GM21723 (cell line): ENCODE measurements at regions not wholly inside any gene's neighbourhood (a gene's known extent, or its start where the extent isn't known, plus 50 kb on each side); places are given as distances from the start of the nearest gene placed in this dataset.
"Not testable (repeated sequence)": the region's sequence is repeated elsewhere in the genome, so short reads cannot be mapped to it uniquely, and the experiment has no call there.

Source experiments
- ATAC-seq: cut with Tn5 transposase; IDR thresholded peaks from one replicate; pipeline ENCODE4 v1.9.1; 2021; ENCODE audit warnings: mild to moderate bottlenecking, moderate library complexity; ENCODE audit not compliant: unreplicated experiment

GRCh38 chrX:121832446-121832845 is 785.0 kb downstream of the GLUD2 start:
- ATAC-seq: no peak

GRCh38 chrX:121836000-121836399 is 788.6 kb downstream of the GLUD2 start:
- no peak for ATAC-seq

- ATAC-seq: no peak
Measured at GRCh38 chrX:121851033-121851432, 803.6 kb downstream of the GLUD2 start.

- ATAC-seq: no peak
Measured at GRCh38 chrX:121853762-121854613, 806.6 kb downstream of the GLUD2 start.

- ATAC-seq: no peak
Measured at GRCh38 chrX:121854614-121854911, 807.2 kb downstream of the GLUD2 start.

- ATAC-seq: no peak
Measured at GRCh38 chrX:121858867-121859647, 811.6 kb downstream of the GLUD2 start.

- ATAC-seq: no peak
Measured at GRCh38 chrX:121863976-121864375, 816.6 kb downstream of the GLUD2 start.

GRCh38 chrX:121864561-121864960 is 817.2 kb downstream of the GLUD2 start:
- no peak for ATAC-seq

- ATAC-seq: no peak
Measured at GRCh38 chrX:121869876-121870477, 822.6 kb downstream of the GLUD2 start.

- ATAC-seq: no peak
Measured at GRCh38 chrX:121871122-121871521, 823.7 kb downstream of the GLUD2 start.

- no peak for ATAC-seq
Measured at GRCh38 chrX:121876305-121876704, 828.9 kb downstream of the GLUD2 start.

- ATAC-seq: not testable (repeated sequence)
Measured at GRCh38 chrX:121877337-121877736, 829.9 kb downstream of the GLUD2 start.

GRCh38 chrX:121886557-121886956 is 839.1 kb downstream of the GLUD2 start:
- ATAC-seq: no peak

- no peak for ATAC-seq
Measured at GRCh38 chrX:121894756-121895155, 847.3 kb downstream of the GLUD2 start.

- ATAC-seq: no peak
Measured at GRCh38 chrX:121902463-121902862, 855.1 kb downstream of the GLUD2 start.

- ATAC-seq: no peak
Measured at GRCh38 chrX:121903961-121904360, 856.6 kb downstream of the GLUD2 start.

GRCh38 chrX:121921258-121921657 is 873.8 kb downstream of the GLUD2 start:
- no peak for ATAC-seq

GRCh38 chrX:121931567-121931966 is 884.2 kb downstream of the GLUD2 start:
- no peak for ATAC-seq

GRCh38 chrX:121932688-121933087 is 885.3 kb downstream of the GLUD2 start:
- ATAC-seq: no peak

GRCh38 chrX:121949041-121949760 is 901.8 kb downstream of the GLUD2 start:
- ATAC-seq: no peak

- no peak for ATAC-seq
Measured at GRCh38 chrX:121958886-121959285, 911.5 kb downstream of the GLUD2 start.
